ENCODE measurements at regions not wholly inside any gene's neighbourhood (a gene's known extent, or its start where the extent isn't known, plus 50 kb on each side); places are given as distances from the start of the nearest gene placed in this dataset.

DNA sequence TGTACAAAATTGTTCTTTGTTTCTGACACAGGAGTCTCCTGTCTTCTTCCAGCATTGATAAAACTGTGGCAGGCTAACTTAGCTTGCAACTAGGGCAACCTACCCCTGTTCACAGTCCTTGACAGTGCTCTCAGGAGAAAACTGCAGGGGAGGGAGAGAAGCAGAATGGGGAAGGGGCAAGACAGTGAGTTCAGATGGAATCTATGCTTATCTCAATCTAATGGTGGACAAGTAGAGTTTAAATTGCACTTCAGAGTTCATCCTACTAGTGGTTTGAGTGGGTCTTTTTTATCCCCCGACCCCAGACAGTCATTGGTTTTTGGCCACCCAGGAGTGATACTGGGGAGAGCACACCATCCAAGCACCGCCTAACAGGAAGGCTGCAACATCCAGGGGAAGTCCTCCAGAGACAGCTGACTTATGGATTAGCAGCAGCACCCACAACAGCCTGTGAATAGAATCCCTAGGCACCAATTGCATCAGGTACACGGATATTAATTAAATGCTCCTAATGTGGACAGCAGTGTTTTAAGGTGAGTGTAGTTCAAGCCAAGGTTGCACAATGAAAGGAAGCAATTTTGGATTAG lies 236.6 kb downstream of the NHLRC3 start:
- Histone ChIP-seq H3K4me1 (ENCODE audit: control insufficient read depth, extremely low read depth, insufficient read depth, low read length) (no peaks in the 10 kb centered on the region), H3K27me3 (ENCODE audit: control insufficient read depth, insufficient read depth, low read length) (peaks cover 2% of the 10 kb centered on the region), H3K79me2 (ENCODE audit: control insufficient read depth, insufficient read depth, low read length) (no peaks in the 10 kb centered on the region), H3K9me3 (ENCODE audit: control insufficient read depth, insufficient read depth, low read depth, low read length) (no peaks in the 10 kb centered on the region), H4K20me1 (ENCODE audit: control insufficient read depth, extremely low read depth, insufficient read depth, low read length) (no peaks in the 10 kb centered on the region), H3K36me3 (ENCODE audit: control insufficient read depth, insufficient read depth, low read length) (no peaks in the 10 kb centered on the region), H3K4me2 (ENCODE audit: extremely low read depth, insufficient read depth, low read length) (no peak overlapping the region), H3K4me3 (replicated peaks in 1 of 4; ENCODE audit: control extremely low read depth in 1 of 4, insufficient read depth in 1 of 4, low read depth in 3 of 4, low read length in 4 of 4) (no peak overlapping the region), H2AFZ (ENCODE audit: low read length) (no peak overlapping the region), H3K9ac (ENCODE audit: insufficient read depth, low read length) (no peak overlapping the region), H3K27ac (ENCODE audit: insufficient read depth, low read length) (no peak overlapping the region)
- no peak for DNase-seq (ENCODE audit: low read depth in 2 of 2)
- TF ChIP-seq EZH2 (IDR thresholded peaks at IDR 0.05; ENCODE audit: low read length, missing control alignments), result no peak
- TF ChIP-seq, protein P1, sequence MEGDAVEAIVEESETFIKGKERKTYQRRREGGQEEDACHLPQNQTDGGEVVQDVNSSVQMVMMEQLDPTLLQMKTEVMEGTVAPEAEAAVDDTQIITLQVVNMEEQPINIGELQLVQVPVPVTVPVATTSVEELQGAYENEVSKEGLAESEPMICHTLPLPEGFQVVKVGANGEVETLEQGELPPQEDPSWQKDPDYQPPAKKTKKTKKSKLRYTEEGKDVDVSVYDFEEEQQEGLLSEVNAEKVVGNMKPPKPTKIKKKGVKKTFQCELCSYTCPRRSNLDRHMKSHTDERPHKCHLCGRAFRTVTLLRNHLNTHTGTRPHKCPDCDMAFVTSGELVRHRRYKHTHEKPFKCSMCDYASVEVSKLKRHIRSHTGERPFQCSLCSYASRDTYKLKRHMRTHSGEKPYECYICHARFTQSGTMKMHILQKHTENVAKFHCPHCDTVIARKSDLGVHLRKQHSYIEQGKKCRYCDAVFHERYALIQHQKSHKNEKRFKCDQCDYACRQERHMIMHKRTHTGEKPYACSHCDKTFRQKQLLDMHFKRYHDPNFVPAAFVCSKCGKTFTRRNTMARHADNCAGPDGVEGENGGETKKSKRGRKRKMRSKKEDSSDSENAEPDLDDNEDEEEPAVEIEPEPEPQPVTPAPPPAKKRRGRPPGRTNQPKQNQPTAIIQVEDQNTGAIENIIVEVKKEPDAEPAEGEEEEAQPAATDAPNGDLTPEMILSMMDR (conservative IDR thresholded peaks at IDR 0.05 in 1 of 2, IDR thresholded peaks at IDR 0.05 in 1 of 2; ENCODE audit: low read depth in 1 of 2, low read length in 2 of 2), result peak in 1 of 2 donors; percentile 4

DNA sequence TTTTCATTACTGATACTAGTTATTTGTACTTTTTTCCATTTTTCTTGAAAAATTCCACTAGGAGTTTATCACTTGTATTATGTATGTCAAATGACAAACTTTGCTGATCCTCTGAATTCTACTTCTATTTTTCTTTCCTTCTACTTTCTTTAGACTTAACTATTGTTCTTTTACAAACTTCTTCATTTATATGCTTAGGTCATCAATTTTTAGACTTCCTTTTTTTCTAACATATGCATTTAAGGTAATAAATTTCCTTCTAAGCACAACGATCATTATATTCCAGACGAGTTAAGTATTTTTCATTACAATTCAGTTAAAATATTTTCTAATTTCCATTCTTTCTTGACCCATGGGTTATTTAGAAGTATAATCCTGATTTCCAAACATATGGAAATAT lies 240.8 kb downstream of the NHLRC3 start:
- Histone ChIP-seq H3K4me1 (ENCODE audit: control insufficient read depth, extremely low read depth, insufficient read depth, low read length) (no peaks in the 10 kb centered on the region), H3K27ac (ENCODE audit: insufficient read depth, low read length) (no peak overlapping the region), H3K9ac (ENCODE audit: insufficient read depth, low read length) (no peak overlapping the region), H3K36me3 (ENCODE audit: control insufficient read depth, insufficient read depth, low read length) (no peaks in the 10 kb centered on the region), H3K4me2 (ENCODE audit: extremely low read depth, insufficient read depth, low read length) (no peak overlapping the region), H3K4me3 (replicated peaks in 1 of 4; ENCODE audit: control extremely low read depth in 1 of 4, insufficient read depth in 1 of 4, low read depth in 3 of 4, low read length in 4 of 4) (no peak overlapping the region), H3K79me2 (ENCODE audit: control insufficient read depth, insufficient read depth, low read length) (no peaks in the 10 kb centered on the region), H2AFZ (ENCODE audit: low read length) (no peak overlapping the region), H4K20me1 (ENCODE audit: control insufficient read depth, extremely low read depth, insufficient read depth, low read length) (no peaks in the 10 kb centered on the region), H3K27me3 (ENCODE audit: control insufficient read depth, insufficient read depth, low read length) (no peaks in the 10 kb centered on the region), H3K9me3 (ENCODE audit: control insufficient read depth, insufficient read depth, low read depth, low read length) (no peaks in the 10 kb centered on the region)
- TF ChIP-seq, protein P1 (conservative IDR thresholded peaks at IDR 0.05 in 1 of 2, IDR thresholded peaks at IDR 0.05 in 1 of 2; ENCODE audit: low read depth in 1 of 2, low read length in 2 of 2), result no peak
- TF ChIP-seq EZH2 (IDR thresholded peaks at IDR 0.05; ENCODE audit: low read length, missing control alignments), result no peak
- DNase-seq (ENCODE audit: low read depth in 2 of 2), result no peak

DNA sequence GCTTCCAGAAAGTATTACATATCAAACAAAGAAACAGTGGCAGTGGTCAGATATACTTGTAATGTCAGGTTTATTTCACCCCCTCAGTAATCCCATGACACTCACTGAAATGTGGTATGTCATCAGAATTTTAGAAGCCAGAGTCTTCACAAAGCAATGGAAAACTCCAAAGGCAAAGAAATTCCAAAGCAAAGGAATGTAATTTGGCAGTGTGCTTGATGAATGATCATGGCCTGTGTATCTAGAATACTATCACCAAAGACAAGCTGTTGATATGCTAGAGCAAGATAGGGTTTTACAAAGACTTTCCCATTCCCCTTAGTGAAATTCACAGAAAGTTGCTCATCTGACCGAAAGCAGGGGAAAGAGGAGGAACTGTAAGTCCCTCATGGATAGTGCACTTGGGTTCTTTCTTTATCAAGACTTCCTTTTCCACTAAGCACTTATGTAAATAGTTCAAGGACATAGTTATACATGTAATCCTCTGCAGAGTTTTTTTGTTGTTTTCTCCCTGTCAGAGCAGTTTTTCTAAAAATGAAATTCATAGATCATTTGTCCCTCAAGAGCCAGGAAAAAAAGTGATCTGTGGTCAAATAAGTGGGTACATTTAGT lies 243.4 kb downstream of the NHLRC3 start:
- Histone ChIP-seq H3K4me2 (ENCODE audit: extremely low read depth, insufficient read depth, low read length) (no peak overlapping the region), H3K9me3 (ENCODE audit: control insufficient read depth, insufficient read depth, low read depth, low read length) (no peaks in the 10 kb centered on the region), H3K27me3 (ENCODE audit: control insufficient read depth, insufficient read depth, low read length) (no peaks in the 10 kb centered on the region), H3K79me2 (ENCODE audit: control insufficient read depth, insufficient read depth, low read length) (no peaks in the 10 kb centered on the region), H2AFZ (ENCODE audit: low read length) (no peak overlapping the region), H4K20me1 (ENCODE audit: control insufficient read depth, extremely low read depth, insufficient read depth, low read length) (no peaks in the 10 kb centered on the region), H3K9ac (ENCODE audit: insufficient read depth, low read length) (no peak overlapping the region), H3K27ac (ENCODE audit: insufficient read depth, low read length) (no peak overlapping the region), H3K4me3 (replicated peaks in 1 of 4; ENCODE audit: control extremely low read depth in 1 of 4, insufficient read depth in 1 of 4, low read depth in 3 of 4, low read length in 4 of 4) (no peak overlapping the region), H3K4me1 (ENCODE audit: control insufficient read depth, extremely low read depth, insufficient read depth, low read length) (no peaks in the 10 kb centered on the region), H3K36me3 (ENCODE audit: control insufficient read depth, insufficient read depth, low read length) (no peaks in the 10 kb centered on the region)
- peak in 1 of 2 donors; percentile 43 for DNase-seq (ENCODE audit: low read depth in 2 of 2)
- TF ChIP-seq, protein P1 (conservative IDR thresholded peaks at IDR 0.05 in 1 of 2, IDR thresholded peaks at IDR 0.05 in 1 of 2; ENCODE audit: low read depth in 1 of 2, low read length in 2 of 2), result no peak
